ENCODE measurements at regions not wholly inside any gene's neighbourhood (a gene's known extent, or its start where the extent isn't known, plus 50 kb on each side); places are given as distances from the start of the nearest gene placed in this dataset.

DNA sequence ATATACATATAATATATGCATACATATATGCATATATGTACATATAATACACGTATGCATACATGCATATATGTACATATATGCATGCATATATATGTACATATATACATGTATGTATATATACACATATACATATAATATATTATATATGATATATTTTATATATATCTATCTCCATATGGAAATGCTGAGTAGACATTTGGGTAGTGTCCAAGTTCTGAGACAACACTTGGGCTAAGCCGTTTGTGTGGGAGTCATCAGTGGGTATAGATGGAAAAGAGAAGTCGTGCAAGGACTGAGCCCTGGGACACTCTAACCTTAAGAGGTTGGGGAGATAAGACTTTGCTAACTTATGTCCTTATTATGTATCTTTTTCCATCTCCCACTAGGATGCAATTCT is 165.2 kb upstream of the PODXL start:
- FAIRE-seq: no peak
- DNase-seq (ENCODE audit: insufficient read length, low spot score): no peak
- TF ChIP-seq CTCF (IDR thresholded peaks at IDR 0.05; ENCODE audit: insufficient read depth, missing control alignments): no peak

GRCh38 chr7:131720703-131721102 is 164.3 kb upstream of the PODXL start:
- no peak for FAIRE-seq
- no peak for DNase-seq (ENCODE audit: insufficient read length, low spot score)
- no peak for TF ChIP-seq CTCF (IDR thresholded peaks at IDR 0.05; ENCODE audit: insufficient read depth, missing control alignments)

DNA sequence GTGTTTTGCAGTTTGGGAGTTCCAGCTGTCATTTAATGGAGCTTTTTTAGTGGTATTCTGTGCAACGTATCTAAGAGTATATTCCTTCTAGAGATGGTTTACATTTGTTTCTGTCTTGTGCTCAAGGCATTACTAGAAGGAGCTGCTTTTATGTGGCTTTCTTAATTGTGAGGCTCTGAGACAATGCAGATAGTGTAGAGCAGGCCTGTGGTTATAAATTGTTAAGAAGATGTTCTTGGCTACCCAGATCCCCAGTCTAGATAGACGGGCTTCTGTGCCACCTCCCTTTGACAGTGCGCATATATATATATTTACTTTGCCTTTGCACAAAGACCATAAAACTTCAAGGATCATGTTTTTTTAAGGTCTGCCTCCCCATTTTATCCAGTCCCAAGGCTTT is 160.8 kb upstream of the PODXL start:
- no peak for FAIRE-seq
- DNase-seq (ENCODE audit: insufficient read length, low spot score): no peak
- TF ChIP-seq CTCF (IDR thresholded peaks at IDR 0.05; ENCODE audit: insufficient read depth, missing control alignments): no peak

DNA sequence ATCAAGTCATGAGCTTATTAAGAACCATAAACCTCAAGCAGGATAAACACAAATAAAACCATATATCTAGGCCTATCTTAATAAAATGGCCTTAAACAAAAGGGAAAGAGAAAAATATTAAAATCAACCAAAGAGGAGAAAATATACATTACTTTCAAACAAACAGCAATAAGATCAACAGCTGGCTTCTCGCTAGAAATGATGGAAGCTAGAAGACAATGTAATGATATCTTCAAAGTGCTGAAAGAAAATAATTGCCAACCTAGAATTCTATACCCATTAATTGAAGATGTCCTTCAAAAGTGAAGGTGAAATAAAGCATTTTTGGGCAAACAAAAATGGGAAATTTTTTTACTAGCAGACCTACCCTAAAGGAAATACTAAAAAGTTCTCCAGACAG is 142.9 kb upstream of the PODXL start:
- DNase-seq (ENCODE audit: insufficient read length, low spot score) (no peak), FAIRE-seq (no peak)
- TF ChIP-seq CTCF (IDR thresholded peaks at IDR 0.05; ENCODE audit: insufficient read depth, missing control alignments): no peak

- peak; percentile 75 for TF ChIP-seq CTCF (IDR thresholded peaks at IDR 0.05; ENCODE audit: insufficient read depth, missing control alignments)
- FAIRE-seq: no peak
- peak; percentile 89 for DNase-seq (ENCODE audit: insufficient read length, low spot score)
Observed at GRCh38 chr7:131692131-131692960, 135.9 kb upstream of the PODXL start.

- DNase-seq (ENCODE audit: insufficient read length, low spot score): no peak
Observed at GRCh38 chr7:131691454-131692130, 135.2 kb upstream of the PODXL start.

More at GRCh38 chr7:131691454-131692130, 135.2 kb upstream of the PODXL start:
- FAIRE-seq: no peak
- TF ChIP-seq CTCF (IDR thresholded peaks at IDR 0.05; ENCODE audit: insufficient read depth, missing control alignments): no peak
